HCT116 (cell line): ENCODE measurements at regions not wholly inside any gene's neighbourhood (a gene's known extent, or its start where the extent isn't known, plus 50 kb on each side); places are given as distances from the start of the nearest gene placed in this dataset.

Experiments
- ATAC-seq: fragments of 200-7000 bp; cut with Tn5 transposase; 2 replicates; pipeline ENCODE4 v1.9.1; 2020; ENCODE audit warnings: mild to moderate bottlenecking, moderate library complexity
- BruUV-seq: library from RNA; stranded (reverse); fragments of 400-500 nt; replicated peaks from 2 replicates; lab custom pipeline; 2021; lab: Mats Ljungman, UMichigan
- CTCF ChIA-PET: fragments of 300-600 bp; sonication (Branson Sonifier 250); formaldehyde crosslinking; loops from one replicate; lab custom pipeline; 2021; ENCODE audit warnings: antibody characterized with exemption; lab: Charles Lee
- POLR2A ChIA-PET: fragments of 300-600, 350-600 bp; sonication (Branson Sonifier 250); formaldehyde crosslinking; loops from one replicate; lab custom pipeline; 2021; ENCODE audit warnings: antibody characterized with exemption; lab: Charles Lee
- RAD21 ChIA-PET, 2 experiments: fragments of 300-600 bp; sonication (Branson Sonifier 250); formaldehyde crosslinking; loops; one replicate each; lab custom pipeline; 2023; ENCODE audit warnings: low total read pairs in 2 of 2; ENCODE audit not compliant: uncharacterized antibody in 2 of 2, unreplicated experiment in 2 of 2, low non-redundant PET in 1 of 2; lab: Charles Lee
- DNase-seq: peaks from one replicate; pipeline ENCODE4 v3.0.0-alpha.2; 2010; ENCODE audit warnings: low read depth, low spot score
- H2AFZ ChIP-seq: fragments of 200-600 bp; shearing (Covaris generic), sonication (generic); 2 replicates; pipeline ENCODE4 v1.6.1; 2017; ENCODE audit warnings: low read depth, mixed run types, mixed read lengths, antibody characterized with exemption, low read length; ENCODE audit not compliant: poor library complexity, severe bottlenecking
- H3K27ac ChIP-seq: 2 replicates; pipeline ENCODE4 v1.5.1; 2012; ENCODE audit warnings: low read depth, low read length
- H3K27me3 ChIP-seq: fragments of 200-600 bp; sonication (generic); 2 replicates; pipeline ENCODE4 v1.6.1; 2016; ENCODE audit warnings: mixed run types, low read length, mixed read lengths; ENCODE audit not compliant: insufficient read depth
- H3K36me3 ChIP-seq, 2 experiments: fragments of 200-500 bp in 1 of 2; fragments of 200-600 bp in 1 of 2; sonication (Bioruptor generic) in 1 of 2; sonication (generic) in 1 of 2; 2 replicates each; pipeline versions ENCODE4 v1.5.1 to v1.6.1; 2014 to 2016; ENCODE audit warnings: low read length in 2 of 2, inconsistent platforms in 1 of 2, mixed read lengths in 1 of 2, mixed run types in 1 of 2; ENCODE audit not compliant: insufficient read depth in 2 of 2, control insufficient read depth in 1 of 2
- H3K4me1 ChIP-seq, 2 experiments: fragments of 200-600 bp in 1 of 2; sonication (generic) in 1 of 2; 2 replicates each; pipeline versions ENCODE4 v1.5.1 to v1.6.1; 2012 to 2017; ENCODE audit warnings: low read length in 2 of 2, inconsistent platforms in 1 of 2, mild to moderate bottlenecking in 1 of 2, mixed read lengths in 1 of 2, mixed run types in 1 of 2, moderate library complexity in 1 of 2; ENCODE audit not compliant: insufficient read depth in 2 of 2, control insufficient read depth in 1 of 2
- H3K4me2 ChIP-seq: fragments of 200-600 bp; sonication (generic); 2 replicates; pipeline ENCODE4 v1.6.1; 2017; ENCODE audit warnings: mixed run types, low read length, mixed read lengths
- H3K4me3 ChIP-seq, 2 experiments: fragments of 200-600 bp in 1 of 2; sonication (generic) in 1 of 2; replicated peaks in 1 of 2; 2 replicates each; pipeline ENCODE4 v1.5.1; 2011 to 2016; ENCODE audit warnings: low read length in 2 of 2, control low read depth in 1 of 2, low read depth in 1 of 2, mild to moderate bottlenecking in 1 of 2, mixed read lengths in 1 of 2, mixed run types in 1 of 2
- H3K79me2 ChIP-seq: fragments of 200-600 bp; sonication (generic); 2 replicates; pipeline ENCODE4 v1.6.1; 2017; ENCODE audit warnings: mild to moderate bottlenecking, mixed run types, low read length, moderate library complexity, mixed read lengths; ENCODE audit not compliant: insufficient read depth
- H3K9ac ChIP-seq: fragments of 200-600 bp; sonication (generic); 2 replicates; pipeline ENCODE4 v1.6.1; 2016; ENCODE audit warnings: low read length, mixed read lengths
- H3K9me2 ChIP-seq: fragments of 200-600 bp; sonication (generic), shearing (Covaris generic); 2 replicates; pipeline ENCODE4 v1.6.1; 2017; ENCODE audit warnings: mixed run types, mild to moderate bottlenecking, moderate library complexity; ENCODE audit not compliant: insufficient read depth
- H3K9me3 ChIP-seq, 2 experiments: fragments of 200-500 bp in 1 of 2; fragments of 200-600 bp in 1 of 2; sonication (Bioruptor generic) in 1 of 2; sonication (generic) in 1 of 2; 2 replicates each; pipeline ENCODE4 v1.6.1; 2014 to 2017; ENCODE audit warnings: low read length in 2 of 2, mixed read lengths in 2 of 2, inconsistent platforms in 1 of 2, low read depth in 1 of 2, mild to moderate bottlenecking in 1 of 2, mixed run types in 1 of 2, moderate library complexity in 1 of 2; ENCODE audit not compliant: control insufficient read depth in 1 of 2, insufficient read depth in 1 of 2
- H4K20me1 ChIP-seq: fragments of 200-600 bp; sonication (generic), shearing (Covaris generic); 2 replicates; pipeline ENCODE4 v1.6.1; 2017; ENCODE audit warnings: mixed run types, mild to moderate bottlenecking, moderate library complexity; ENCODE audit not compliant: insufficient read depth
- CTCF ChIP-seq, 3 experiments: fragments of 200-600 bp in 1 of 3; sonication (generic) in 1 of 3; IDR thresholded peaks in 2 of 3; conservative IDR thresholded peaks in 1 of 3; 2 replicates each; pipeline ENCODE4 v1.5.1; 2012 to 2017; ENCODE audit warnings: low read depth in 2 of 3, low read length in 2 of 3, antibody characterized with exemption in 1 of 3, borderline replicate concordance in 1 of 3, control low read depth in 1 of 3, mild to moderate bottlenecking in 1 of 3, mixed read lengths in 1 of 3, mixed run types in 1 of 3, moderate library complexity in 1 of 3; ENCODE audit not compliant: insufficient read depth in 1 of 3
- EGR1 ChIP-seq: IDR thresholded peaks from 2 replicates; pipeline ENCODE4 v1.6.1; 2012; ENCODE audit warnings: low read depth
- ELF1 ChIP-seq: IDR thresholded peaks from 2 replicates; pipeline ENCODE4 v1.6.1; 2012; ENCODE audit warnings: low read depth, borderline replicate concordance
- EZH2phosphoT487 ChIP-seq: fragments of 200-600 bp; IDR thresholded peaks from 2 replicates; pipeline ENCODE4 v1.6.1; 2018; ENCODE audit warnings: antibody characterized with exemption, borderline replicate concordance
- SRF ChIP-seq: IDR thresholded peaks from 2 replicates; pipeline ENCODE4 v1.6.1; 2012; ENCODE audit warnings: low read depth
- YY1 ChIP-seq: IDR thresholded peaks from 2 replicates; pipeline ENCODE4 v1.6.1; 2011; ENCODE audit warnings: low read length, low read depth, moderate library complexity, mild to moderate bottlenecking; ENCODE audit not compliant: insufficient replicate concordance; ENCODE audit errors: extremely low read depth
- ZBTB33 ChIP-seq: IDR thresholded peaks from 2 replicates; pipeline ENCODE4 v1.6.1; 2011; ENCODE audit warnings: mild to moderate bottlenecking, low read length, moderate library complexity; ENCODE audit not compliant: insufficient replicate concordance; ENCODE audit errors: extremely low read depth
- ZFX ChIP-seq: fragments of 450-650 bp; IDR thresholded peaks from 2 replicates; pipeline ENCODE4 v1.6.1; 2017
- intact Hi-C: fragments of 100-400 bp; cut with micrococcal nuclease; formaldehyde crosslinking; loops from 2 replicates; pipeline ENCODE4 v1.10.0; 2022

- H3K36me3 ChIP-seq = no peaks in the 10 kb centered on the region
- POLR2A ChIA-PET = no interaction called here
- intact Hi-C loops = no loop called here
- RAD21 ChIA-PET = no interaction called here
- no peak overlapping the region for H3K4me2 ChIP-seq
- H3K9me2 ChIP-seq = no peaks in the 10 kb centered on the region
- H3K27ac ChIP-seq = no peak overlapping the region
- TF ChIP-seq CTCF (IDR thresholded peaks at IDR 0.05 in 2 of 3, conservative IDR thresholded peaks at IDR 0.05 in 1 of 3; ENCODE audit: borderline replicate concordance in 1 of 3, insufficient read depth in 1 of 3, low read depth in 2 of 3, low read length in 2 of 3) (no peak), SRF (no peak), EZH2phosphoT487 (no peak), YY1 (no peak)
- H3K9ac ChIP-seq = no peak overlapping the region
- H3K4me1 ChIP-seq = peaks cover 2 to 3% of the 10 kb centered on the region in 2 experiments; a peak in 2 of 4 replicates
- no peaks in the 10 kb centered on the region for H3K9me3 ChIP-seq
- DNase-seq = no peak
- CTCF ChIA-PET = no interaction called here
- no peaks in the 10 kb centered on the region for H3K79me2 ChIP-seq
- no peaks in the 10 kb centered on the region for H4K20me1 ChIP-seq
- ATAC-seq = no peak
- BruUV-seq = no TSS peak
- no peak overlapping the region for H3K4me3 ChIP-seq
- H3K27me3 ChIP-seq = no peaks in the 10 kb centered on the region
- no peak overlapping the region for H2AFZ ChIP-seq
These were observed 625.2 kb downstream of the DIAPH3 start for GRCh38 chr13:59538512-59538911.

GRCh38 chr13:59542303-59542702 is 621.4 kb downstream of the DIAPH3 start:
- no TSS peak for BruUV-seq
- H3K9ac ChIP-seq = no peak overlapping the region
- H3K9me3 ChIP-seq = no peaks in the 10 kb centered on the region
- H4K20me1 ChIP-seq = no peaks in the 10 kb centered on the region
- ChIA-PET CTCF (no interaction called here), RAD21 (no interaction called here), POLR2A (no interaction called here)
- H3K79me2 ChIP-seq = no peaks in the 10 kb centered on the region
- DNase-seq (no peak), ATAC-seq (no peak)
- TF ChIP-seq EGR1 (no peak), ZBTB33 (no peak), ZFX (no peak), ELF1 (no peak), EZH2phosphoT487 (no peak)
- no peak overlapping the region for H3K4me2 ChIP-seq
- no peak overlapping the region for H3K27ac ChIP-seq
- no peaks in the 10 kb centered on the region for H3K36me3 ChIP-seq
- H2AFZ ChIP-seq = no peak overlapping the region
- H3K9me2 ChIP-seq = no peaks in the 10 kb centered on the region
- H3K4me1 ChIP-seq = no peaks in the 10 kb centered on the region
- intact Hi-C loops = no loop called here
- H3K4me3 ChIP-seq = no peak overlapping the region
- H3K27me3 ChIP-seq = no peaks in the 10 kb centered on the region
